Heart left ventricle (tissue), 16 donors: ENCODE measurements at regions not wholly inside any gene's neighbourhood (a gene's known extent, or its start where the extent isn't known, plus 50 kb on each side); places are given as distances from the start of the nearest gene placed in this dataset.
"Not testable (repeated sequence)": the region's sequence is repeated elsewhere in the genome, so short reads cannot be mapped to it uniquely, and the experiment has no call there.

Experiments
- ATAC-seq, 4 donors: fragments of 200-7000 bp; cut with Tn5 transposase; one replicate each; pipeline ENCODE4 v1.9.1; 2020 to 2022; ENCODE audit warnings: moderate library complexity in 4 of 4, mild to moderate bottlenecking in 3 of 4, moderate number of reproducible peaks in 1 of 4
- DNase-seq, 5 donors: peaks; one replicate each; pipeline ENCODE4 v3.0.0-alpha.2; 2020
- H3K27ac ChIP-seq, 12 donors: fragments of 200-600 bp; sonication (generic) in 4 of 12; one replicate each; pipeline versions ENCODE4 v1.5.0 to v1.8.0; 2016 to 2022; ENCODE audit warnings: mild to moderate bottlenecking in 2 of 12
- H3K27me3 ChIP-seq, 9 donors: fragments of 200-600 bp; sonication (generic) in 2 of 9; one replicate each; pipeline versions ENCODE4 v1.5.1 to v1.8.0; 2016 to 2022; ENCODE audit warnings: mild to moderate bottlenecking in 3 of 9
- H3K36me3 ChIP-seq, 9 donors: fragments of 200-600 bp; sonication (generic) in 2 of 9; one replicate each; pipeline versions ENCODE4 v1.5.0 to v1.8.0; 2018 to 2022; ENCODE audit warnings: mild to moderate bottlenecking in 2 of 9
- H3K4me1 ChIP-seq, 12 donors: fragments of 200-600 bp; sonication (generic) in 4 of 12; one replicate each; pipeline versions ENCODE4 v1.5.0 to v1.8.0; 2016 to 2022; ENCODE audit warnings: mild to moderate bottlenecking in 3 of 12
- H3K4me3 ChIP-seq, 12 donors: fragments of 200-600 bp; sonication (generic) in 4 of 12; one replicate each; pipeline versions ENCODE4 v1.5.0 to v1.8.0; 2017 to 2022; ENCODE audit warnings: mild to moderate bottlenecking in 9 of 12, moderate library complexity in 4 of 12
- H3K9me3 ChIP-seq, 12 donors: fragments of 200-600 bp; sonication (generic) in 4 of 12; one replicate each; pipeline versions ENCODE4 v1.5.0 to v1.8.0; 2016 to 2022; ENCODE audit warnings: mild to moderate bottlenecking in 1 of 12
- CTCF ChIP-seq, 12 donors: fragments of 200-600 bp; sonication (generic) in 4 of 12; IDR thresholded peaks; one replicate each; pipeline versions ENCODE4 v1.5.0 to v1.8.0; 2018 to 2022; ENCODE audit warnings: antibody characterized with exemption in 12 of 12, mild to moderate bottlenecking in 5 of 12
- POLR2A ChIP-seq, 2 donors: fragments of 450-650 bp; IDR thresholded peaks; one replicate each; pipeline ENCODE4 v1.6.1; 2017; ENCODE audit warnings: antibody characterized with exemption in 2 of 2, mild to moderate bottlenecking in 2 of 2, moderate library complexity in 2 of 2
- WGBS, 4 donors: extraction: QIAGEN DNeasy Blood & Tissue Kit in 2 of 4; methylation state at CpG; one replicate each; pipeline versions ENCODE4 v1.1.5 to v1.1.7; 2013 to 2018; 5-methylcytosine and 5-hydroxymethylcytosine counted together
- intact Hi-C, 10 donors: fragments of 100-400 bp; cut with DNase I; formaldehyde crosslinking; loops; one replicate each; pipeline versions ENCODE4 v1.11.1 to v1.14.2; 2022
- donor health status: ischemic (EF 13 %, LVEDD 7.1; RV severe dilation, severe dysfunction).
- donor health status: healthy with polysubstance abuse.
- donor health status: DM: no; HTN: yes; CAD: no.
- donor health status: DM: no; HTN: no; CAD: no.
- donor health status: ischemic (EF 25% LVEDD 6.9; RV normal size, moderate dysfunction).
- donor health status: ischemic (EF 25% LVEDD 5.7; RV mildly dilated, moderate dysfunction).
- donor health status: healthy.
- donor health status: DM: yes; HTN: yes; CAD: no.
- donor health status: ischemic (EF 35%, LVEDD 5.7; RV mildly dilated, moderate dysfunction).
- donor health status: nonischemic (EF 11% LVEDD 7.7; RV severe dilation, severe dysfunction).
- donor health status: DM: yes; HTN: yes; CAD: no.
- donor health status: PGD.
- donor health status: ischemic (EF 29% LVEDD 5.4; RV normal size, mild dysfunction).
- donor health status: nonischemic (EF 23%, LVEDD 6.1; RV moderate dilation, normal function).

- TF ChIP-seq POLR2A (IDR thresholded peaks at IDR 0.05), result no peak
- no peak for TF ChIP-seq CTCF (IDR thresholded peaks at IDR 0.05)
- no peaks in the 10 kb centered on the region for H3K27me3 ChIP-seq
- DNase-seq, result no peak
- 88 to 93% (median 91%) methylated on average over 2 of the region's 2 CpGs for WGBS, 4 donors
- no peak overlapping the region for H3K4me3 ChIP-seq
- no peak for ATAC-seq
- no peaks in the 10 kb centered on the region for H3K9me3 ChIP-seq
- H3K36me3 ChIP-seq, result no peaks in the 10 kb centered on the region
- intact Hi-C loops, result no loop called here
- no peaks in the 10 kb centered on the region for H3K4me1 ChIP-seq
- no peak overlapping the region for H3K27ac ChIP-seq
Observed at GRCh38 chr13:81153478-81153877, 812.6 kb upstream of the SPRY2 start.

- ATAC-seq (no peak), DNase-seq (no peak)
- 78 to 84% (median 80%) methylated on average over 2 of the region's 2 CpGs for WGBS, 4 donors
Observed at GRCh38 chr13:81148822-81149221, 807.9 kb upstream of the SPRY2 start.

GRCh38 chr13:81146576-81146975 is 805.6 kb upstream of the SPRY2 start:
- H3K4me1 ChIP-seq, H3K27me3 ChIP-seq, H3K9me3 ChIP-seq, ATAC-seq, H3K27ac ChIP-seq, H3K4me3 ChIP-seq, intact Hi-C loops, H3K36me3 ChIP-seq, DNase-seq: not testable (repeated sequence)
- 86 to 91% (median 90%) methylated on average over 12 of the region's 12 CpGs for WGBS, 4 donors

More at GRCh38 chr13:81148822-81149221, 807.9 kb upstream of the SPRY2 start:
- Histone ChIP-seq H3K27me3 (no peaks in the 10 kb centered on the region), H3K36me3 (no peaks in the 10 kb centered on the region), H3K4me3 (no peak overlapping the region), H3K9me3 (no peaks in the 10 kb centered on the region), H3K4me1 (no peaks in the 10 kb centered on the region), H3K27ac (no peak overlapping the region)
- no peak for TF ChIP-seq CTCF (IDR thresholded peaks at IDR 0.05)
- TF ChIP-seq POLR2A (IDR thresholded peaks at IDR 0.05), result no peak
- intact Hi-C loops, result no loop called here

GRCh38 chr13:81142306-81142999 is 801.5 kb upstream of the SPRY2 start:
- Histone ChIP-seq H3K4me3 (no peak overlapping the region), H3K36me3 (no peaks in the 10 kb centered on the region), H3K27ac (no peak overlapping the region), H3K9me3 (no peaks in the 10 kb centered on the region), H3K4me1 (no peaks in the 10 kb centered on the region), H3K27me3 (no peaks in the 10 kb centered on the region)
- no peak for TF ChIP-seq POLR2A (IDR thresholded peaks at IDR 0.05)
- intact Hi-C loops, result no loop called here
- 77 to 85% (median 82%) methylated on average over 5 of the region's 5 CpGs for WGBS, 4 donors
- ATAC-seq (no peak), DNase-seq (no peak)

- intact Hi-C loops, result no loop called here
- TF ChIP-seq POLR2A (IDR thresholded peaks at IDR 0.05) (no peak), CTCF (IDR thresholded peaks at IDR 0.05) (no peak)
- DNase-seq, result no peak
- Histone ChIP-seq H3K27ac (no peak overlapping the region), H3K9me3 (no peaks in the 10 kb centered on the region), H3K27me3 (no peaks in the 10 kb centered on the region), H3K4me3 (no peak overlapping the region), H3K4me1 (no peaks in the 10 kb centered on the region), H3K36me3 (no peaks in the 10 kb centered on the region)
- WGBS, 4 donors, result 69 to 74% (median 72%) methylated on average over 3 of the region's 3 CpGs
- no peak for ATAC-seq
Observed at GRCh38 chr13:81140675-81141074, 799.7 kb upstream of the SPRY2 start.
